Ascending aorta (tissue), 2 donors: ENCODE measurements at regions not wholly inside any gene's neighbourhood (a gene's known extent, or its start where the extent isn't known, plus 50 kb on each side); places are given as distances from the start of the nearest gene placed in this dataset.

Source experiments
- DNase-seq, 2 donors: peaks; one replicate each; pipeline ENCODE4 v3.0.0-alpha.2; 2019; ENCODE audit warnings: low spot score in 2 of 2
- H3K27ac ChIP-seq, 2 donors: fragments of 200-600 bp; sonication (generic); one replicate each; pipeline ENCODE4 v1.5.1; 2016 to 2017; ENCODE audit warnings: mild to moderate bottlenecking in 1 of 2
- H3K27me3 ChIP-seq: fragments of 200-600 bp; sonication (generic); one replicate; pipeline ENCODE4 v1.5.1; 2017
- H3K36me3 ChIP-seq, 2 donors: fragments of 200-600 bp; sonication (generic); one replicate each; pipeline ENCODE4 v1.5.1; 2016
- H3K4me1 ChIP-seq, 2 donors: fragments of 200-600 bp; sonication (generic); one replicate each; pipeline ENCODE4 v1.5.1; 2016 to 2017; ENCODE audit warnings: mild to moderate bottlenecking in 1 of 2
- H3K4me3 ChIP-seq, 2 donors: fragments of 200-600 bp; sonication (generic); one replicate each; pipeline ENCODE4 v1.5.1; 2016 to 2017; ENCODE audit warnings: mild to moderate bottlenecking in 1 of 2
- H3K9me3 ChIP-seq, 2 donors: fragments of 200-600 bp; sonication (generic); one replicate each; pipeline ENCODE4 v1.5.1; 2016
- intact Hi-C: fragments of 100-400 bp; cut with DNase I; formaldehyde crosslinking; loops from one replicate; pipeline ENCODE4 v1.15.1; 2023
- TF ChIP-seq, protein P1 (sequence below), 3 experiments: fragments of 200-600 bp in 2 of 3; fragments of 450-650 bp in 1 of 3; sonication (generic) in 2 of 3; IDR thresholded peaks; one replicate each; pipeline ENCODE4 v1.5.1; 2016 to 2019; ENCODE audit warnings: antibody characterized with exemption in 3 of 3, mild to moderate bottlenecking in 1 of 3, moderate library complexity in 1 of 3

DNA sequence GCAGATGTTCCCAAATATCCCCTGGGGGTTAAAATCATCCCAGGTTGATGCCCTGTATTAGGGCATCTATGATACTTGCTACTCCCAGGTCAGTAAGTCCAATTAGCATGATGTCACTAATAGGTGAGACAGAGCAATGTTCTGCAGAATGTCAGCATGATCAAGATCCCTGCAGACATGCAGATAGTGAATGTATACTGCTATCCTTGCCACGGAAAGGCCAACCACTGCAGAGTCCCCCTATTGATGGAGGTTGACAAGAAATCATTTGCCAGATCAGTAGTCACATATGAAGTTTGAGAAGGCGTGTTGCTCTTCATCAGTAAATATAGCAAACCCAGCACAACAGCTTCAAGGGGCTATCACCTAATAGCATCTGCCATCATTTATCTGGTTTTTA lies 97.4 kb downstream of the SETD4 start:
- no peaks in the 10 kb centered on the region for H3K4me1 ChIP-seq
- no peaks in the 10 kb centered on the region for H3K36me3 ChIP-seq
- no peak overlapping the region for H3K27ac ChIP-seq
- H3K4me3 ChIP-seq = no peak overlapping the region
- intact Hi-C loops = no loop called here
- H3K9me3 ChIP-seq = no peaks in the 10 kb centered on the region
- H3K27me3 ChIP-seq = no peaks in the 10 kb centered on the region
- DNase-seq = no peak
- TF ChIP-seq, protein P1, sequence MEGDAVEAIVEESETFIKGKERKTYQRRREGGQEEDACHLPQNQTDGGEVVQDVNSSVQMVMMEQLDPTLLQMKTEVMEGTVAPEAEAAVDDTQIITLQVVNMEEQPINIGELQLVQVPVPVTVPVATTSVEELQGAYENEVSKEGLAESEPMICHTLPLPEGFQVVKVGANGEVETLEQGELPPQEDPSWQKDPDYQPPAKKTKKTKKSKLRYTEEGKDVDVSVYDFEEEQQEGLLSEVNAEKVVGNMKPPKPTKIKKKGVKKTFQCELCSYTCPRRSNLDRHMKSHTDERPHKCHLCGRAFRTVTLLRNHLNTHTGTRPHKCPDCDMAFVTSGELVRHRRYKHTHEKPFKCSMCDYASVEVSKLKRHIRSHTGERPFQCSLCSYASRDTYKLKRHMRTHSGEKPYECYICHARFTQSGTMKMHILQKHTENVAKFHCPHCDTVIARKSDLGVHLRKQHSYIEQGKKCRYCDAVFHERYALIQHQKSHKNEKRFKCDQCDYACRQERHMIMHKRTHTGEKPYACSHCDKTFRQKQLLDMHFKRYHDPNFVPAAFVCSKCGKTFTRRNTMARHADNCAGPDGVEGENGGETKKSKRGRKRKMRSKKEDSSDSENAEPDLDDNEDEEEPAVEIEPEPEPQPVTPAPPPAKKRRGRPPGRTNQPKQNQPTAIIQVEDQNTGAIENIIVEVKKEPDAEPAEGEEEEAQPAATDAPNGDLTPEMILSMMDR (IDR thresholded peaks at IDR 0.05) = no peak

DNA sequence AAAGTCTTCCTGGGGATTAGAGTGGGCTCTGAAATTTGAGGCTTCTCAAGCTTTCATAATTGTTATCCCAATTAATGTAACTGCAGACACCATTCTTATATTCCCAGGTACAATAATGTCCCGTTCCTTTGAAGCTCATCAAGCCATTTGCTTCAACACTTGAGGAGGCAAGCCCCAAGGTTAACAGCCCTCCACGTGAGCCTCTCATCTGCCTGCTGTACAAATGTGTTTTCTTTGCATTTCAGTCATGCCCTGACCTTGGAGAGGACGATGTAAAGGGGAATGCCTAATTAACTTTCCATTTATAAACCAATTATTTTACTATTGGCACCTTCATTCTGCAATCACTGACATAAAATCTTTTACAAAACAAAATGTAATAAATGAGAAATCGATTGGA lies 106.3 kb downstream of the SETD4 start:
- TF ChIP-seq, protein P1 (IDR thresholded peaks at IDR 0.05) = no peak
- DNase-seq = no peak
- Histone ChIP-seq H3K4me1 (no peaks in the 10 kb centered on the region), H3K36me3 (no peaks in the 10 kb centered on the region), H3K27me3 (no peaks in the 10 kb centered on the region), H3K27ac (no peak overlapping the region), H3K9me3 (no peaks in the 10 kb centered on the region), H3K4me3 (no peak overlapping the region)
- intact Hi-C loops = no loop called here

GRCh38 chr21:35953597-35953996 lies 106.7 kb downstream of the SETD4 start:
- TF ChIP-seq, protein P1 (IDR thresholded peaks at IDR 0.05) = no peak
- H3K9me3 ChIP-seq = no peaks in the 10 kb centered on the region
- intact Hi-C loops = no loop called here
- no peak for DNase-seq
- H3K4me1 ChIP-seq = no peaks in the 10 kb centered on the region
- no peak overlapping the region for H3K4me3 ChIP-seq
- no peak overlapping the region for H3K27ac ChIP-seq
- H3K36me3 ChIP-seq = no peaks in the 10 kb centered on the region
- no peaks in the 10 kb centered on the region for H3K27me3 ChIP-seq

DNA sequence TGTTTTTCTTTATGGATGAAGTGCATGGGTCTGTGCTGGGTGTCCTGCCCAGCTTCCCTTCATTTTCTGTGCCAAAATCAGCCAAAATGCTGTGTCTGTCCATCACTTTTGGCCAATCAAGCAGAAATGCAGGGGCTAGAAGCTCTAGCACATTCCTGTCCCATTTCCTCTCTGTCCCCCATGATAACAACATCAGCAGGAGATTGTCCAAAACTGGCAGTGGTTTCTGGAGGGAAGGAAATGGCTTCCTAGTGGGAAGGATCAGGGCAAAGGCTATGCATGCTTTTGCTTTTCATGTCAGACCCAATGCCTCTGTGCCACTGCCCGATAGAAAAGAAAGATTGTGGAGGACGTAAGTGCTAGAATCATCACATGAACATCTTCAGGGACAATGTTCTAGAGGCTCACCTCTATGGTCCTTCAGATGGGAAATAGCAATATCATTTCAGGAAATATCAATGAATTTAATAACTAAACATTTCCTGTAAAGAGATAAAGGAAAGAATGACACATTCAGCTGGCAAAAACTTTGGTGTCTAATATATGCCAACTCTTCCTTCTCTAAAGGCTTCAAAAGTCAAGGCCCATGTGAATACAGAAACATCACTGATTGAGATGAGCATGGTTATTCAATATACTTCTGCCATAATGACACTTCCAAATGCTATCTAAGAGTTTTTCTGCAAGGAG lies 107.5 kb downstream of the SETD4 start:
- TF ChIP-seq, protein P1 (IDR thresholded peaks at IDR 0.05) = no peak
- Histone ChIP-seq H3K9me3 (no peaks in the 10 kb centered on the region), H3K4me3 (no peak overlapping the region), H3K27ac (no peak overlapping the region), H3K27me3 (no peaks in the 10 kb centered on the region), H3K4me1 (no peaks in the 10 kb centered on the region), H3K36me3 (no peaks in the 10 kb centered on the region)
- intact Hi-C loops = no loop called here
- DNase-seq = no peak

GRCh38 chr21:35948982-35949381 lies 111.3 kb downstream of the SETD4 start:
- TF ChIP-seq, protein P1 (IDR thresholded peaks at IDR 0.05) = no peak
- H3K4me1 ChIP-seq = no peaks in the 10 kb centered on the region
- no peaks in the 10 kb centered on the region for H3K9me3 ChIP-seq
- H3K27me3 ChIP-seq = no peaks in the 10 kb centered on the region
- no peak for DNase-seq
- H3K36me3 ChIP-seq = no peaks in the 10 kb centered on the region
- no peak overlapping the region for H3K4me3 ChIP-seq
- intact Hi-C loops = no loop called here
- no peak overlapping the region for H3K27ac ChIP-seq
